ENCODE measurements at regions not wholly inside any gene's neighbourhood (a gene's known extent, or its start where the extent isn't known, plus 50 kb on each side); places are given as distances from the start of the nearest gene placed in this dataset.
A peak's percentile ranks its signal among the peaks of the same experiment; 100 is the strongest.

- no peak overlapping the region for H3K27ac ChIP-seq
- H3K4me3 ChIP-seq = no peak overlapping the region
Observed at GRCh38 chr2:176959614-176960013, 253.0 kb upstream of the HNRNPA3 start.

GRCh38 chr2:176960061-176960460 is 252.5 kb upstream of the HNRNPA3 start:
- H3K4me3 ChIP-seq = no peak overlapping the region
- no peak overlapping the region for H3K27ac ChIP-seq

DNA sequence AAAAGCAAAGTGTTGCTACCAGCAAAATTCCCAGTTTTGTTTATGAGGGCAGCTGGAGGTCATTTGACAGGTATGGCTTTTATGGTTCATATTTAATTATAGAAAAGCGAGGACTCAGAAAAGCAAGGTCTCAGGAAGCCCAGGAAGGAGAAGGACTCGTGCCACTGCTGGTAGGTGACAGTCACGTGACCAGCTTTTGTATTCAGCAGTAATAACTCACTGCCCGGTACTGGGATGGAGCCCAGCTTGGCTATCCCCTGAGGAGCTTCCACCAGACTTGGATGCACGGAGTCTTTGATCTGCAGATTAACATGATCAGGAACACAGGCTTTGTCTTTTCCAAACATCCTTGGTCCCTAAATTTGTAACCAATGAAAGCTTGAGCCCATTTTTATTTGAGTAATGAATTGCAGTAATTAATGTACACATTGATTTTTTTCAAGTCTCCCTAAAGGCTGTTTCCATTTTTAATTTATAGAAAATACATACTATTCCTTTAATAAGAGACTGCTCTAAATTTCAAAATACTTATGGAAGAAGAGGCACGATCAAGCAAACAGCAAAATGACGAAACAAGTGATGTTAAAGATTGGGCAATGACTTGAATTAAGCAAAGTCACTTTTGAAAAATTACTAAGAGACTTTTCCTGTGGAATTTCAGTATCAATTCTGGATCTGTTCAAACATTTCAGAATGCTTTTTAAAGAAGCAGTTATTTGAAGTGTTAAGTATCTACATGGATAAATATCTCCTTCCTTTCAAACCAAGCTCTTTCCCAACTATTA is 251.7 kb upstream of the HNRNPA3 start:
- Histone ChIP-seq H3K4me3 (no peak overlapping the region), H3K27ac (no peak overlapping the region)

DNA sequence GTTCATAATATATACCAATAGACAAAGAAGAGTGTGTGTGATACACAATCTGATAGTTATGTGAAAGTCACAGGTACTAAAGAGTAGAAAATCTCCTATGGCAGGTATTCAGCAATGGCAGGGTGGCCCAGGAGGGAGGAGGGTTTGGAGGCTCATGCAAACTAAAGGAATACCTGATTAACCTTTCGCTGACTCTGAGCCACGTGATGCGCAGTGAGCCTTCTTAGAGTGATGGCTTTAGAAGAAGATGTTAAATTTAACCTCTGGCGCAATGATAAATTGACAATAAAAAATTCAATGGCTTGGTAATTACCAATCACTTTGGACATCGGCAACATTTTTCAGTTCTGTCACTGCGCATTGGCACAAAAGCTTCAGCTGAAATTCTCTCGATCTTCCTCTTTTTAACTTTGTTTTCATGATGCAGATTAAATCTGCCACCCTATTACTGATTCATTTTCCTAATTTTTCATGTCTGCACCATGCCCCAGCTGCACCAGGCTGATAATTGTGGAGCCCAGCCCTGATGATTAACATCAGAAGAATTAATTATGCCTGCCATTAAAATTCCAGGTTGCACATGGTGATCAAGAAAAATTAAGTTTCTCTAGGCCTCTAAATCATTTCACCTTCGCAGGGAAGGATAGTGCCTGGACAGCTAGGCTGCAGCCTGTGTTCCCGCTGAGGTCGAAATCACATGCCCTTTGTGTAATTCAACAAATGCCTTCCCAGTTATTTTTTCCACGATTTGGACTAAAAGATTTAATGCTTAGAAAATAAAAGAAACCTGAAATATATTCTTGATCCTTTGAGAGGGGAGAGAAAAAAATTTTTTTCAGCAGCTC is 250.6 kb upstream of the HNRNPA3 start:
- H3K4me3 ChIP-seq = no peak overlapping the region
- H3K27ac ChIP-seq = no peak overlapping the region

DNA sequence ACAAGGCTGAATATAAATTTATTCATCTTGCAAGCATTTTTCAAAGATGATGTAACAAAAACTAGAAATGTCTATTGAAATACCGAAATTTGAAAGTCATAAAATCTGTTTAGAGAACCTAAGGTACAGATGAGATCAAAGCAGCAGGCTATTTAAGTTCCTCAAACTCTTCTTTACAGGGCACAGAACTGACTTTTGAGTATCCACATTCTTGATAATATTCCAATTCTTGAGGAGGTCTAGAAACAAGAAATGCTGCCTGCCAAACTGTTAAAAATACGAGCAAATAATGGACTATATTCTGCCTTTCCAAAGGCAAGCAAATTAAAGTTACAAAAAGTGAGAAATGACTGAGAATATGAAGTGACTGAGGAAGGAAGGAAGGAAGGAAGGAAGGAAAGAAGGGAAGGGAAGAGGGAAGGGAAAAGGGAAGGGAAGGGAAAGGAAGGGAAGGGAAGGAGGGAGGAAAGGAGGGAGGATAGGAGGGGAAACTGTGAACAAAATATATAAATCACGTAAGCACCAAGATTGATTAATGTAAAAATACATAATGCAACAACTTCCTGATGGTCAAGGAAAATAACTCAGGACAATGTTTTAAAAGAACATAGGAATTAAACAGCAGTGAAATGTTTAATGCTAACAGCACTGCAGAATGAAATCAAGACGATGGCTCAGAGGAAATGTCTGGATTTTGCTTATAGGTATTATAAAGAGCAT is 248.9 kb upstream of the HNRNPA3 start:
- H3K27ac ChIP-seq = no peak overlapping the region
- H3K4me3 ChIP-seq = no peak overlapping the region

DNA sequence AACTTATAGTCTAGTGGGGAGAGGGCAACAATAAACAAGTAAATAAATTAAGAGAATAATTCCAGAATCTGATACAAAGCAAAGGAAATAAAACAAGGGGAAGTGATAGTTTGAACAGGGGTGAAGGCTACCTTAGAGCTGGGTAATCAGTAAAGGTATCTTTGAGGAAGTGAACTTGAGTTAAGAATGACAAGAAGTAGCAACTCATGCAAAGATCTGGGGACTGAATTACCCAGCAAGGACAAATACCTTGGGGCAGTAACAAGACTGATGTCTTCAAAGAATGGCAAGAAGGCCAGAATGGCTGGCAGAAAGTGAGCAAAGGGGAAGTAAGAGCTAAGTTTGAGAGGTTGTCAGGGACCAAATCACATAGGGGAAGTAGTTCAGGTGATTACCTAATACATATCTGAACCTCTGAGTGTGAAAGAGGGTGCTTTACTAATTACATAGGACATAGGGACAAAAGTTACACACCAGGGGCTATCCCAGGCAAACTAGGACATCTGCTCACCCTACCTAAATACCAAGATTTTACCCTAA is 244.6 kb upstream of the HNRNPA3 start:
- Histone ChIP-seq H3K27ac (no peak overlapping the region), H3K4me3 (no peak overlapping the region)

GRCh38 chr2:176969642-176970359 is 242.8 kb upstream of the HNRNPA3 start:
- Histone ChIP-seq H3K27ac (no peak overlapping the region), H3K4me3 (no peak overlapping the region)

GRCh38 chr2:176976736-176977685 is 235.6 kb upstream of the HNRNPA3 start:
- no peak overlapping the region for H3K27ac ChIP-seq
- no peak overlapping the region for H3K4me3 ChIP-seq

DNA sequence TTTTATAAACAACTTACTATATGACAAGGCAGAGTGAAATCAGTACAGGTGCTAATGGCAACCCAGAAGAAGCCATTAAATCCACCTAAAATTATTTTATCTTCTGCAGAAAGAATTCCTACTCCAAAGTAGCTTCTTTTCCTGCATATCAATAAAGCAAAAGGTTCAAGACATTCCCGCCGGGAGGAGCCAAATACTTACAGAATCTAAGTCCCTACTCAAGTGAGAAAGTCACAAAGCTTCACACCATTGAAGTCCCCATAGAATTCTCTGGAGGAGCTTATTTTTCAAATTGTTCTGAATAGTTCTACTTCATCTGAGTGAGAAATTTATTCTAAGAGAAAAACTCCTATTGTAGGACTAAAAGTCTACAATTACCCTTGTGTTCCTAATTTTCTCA is 233.7 kb upstream of the HNRNPA3 start:
- Histone ChIP-seq H3K4me3 (no peak overlapping the region), H3K27ac (no peak overlapping the region)

DNA sequence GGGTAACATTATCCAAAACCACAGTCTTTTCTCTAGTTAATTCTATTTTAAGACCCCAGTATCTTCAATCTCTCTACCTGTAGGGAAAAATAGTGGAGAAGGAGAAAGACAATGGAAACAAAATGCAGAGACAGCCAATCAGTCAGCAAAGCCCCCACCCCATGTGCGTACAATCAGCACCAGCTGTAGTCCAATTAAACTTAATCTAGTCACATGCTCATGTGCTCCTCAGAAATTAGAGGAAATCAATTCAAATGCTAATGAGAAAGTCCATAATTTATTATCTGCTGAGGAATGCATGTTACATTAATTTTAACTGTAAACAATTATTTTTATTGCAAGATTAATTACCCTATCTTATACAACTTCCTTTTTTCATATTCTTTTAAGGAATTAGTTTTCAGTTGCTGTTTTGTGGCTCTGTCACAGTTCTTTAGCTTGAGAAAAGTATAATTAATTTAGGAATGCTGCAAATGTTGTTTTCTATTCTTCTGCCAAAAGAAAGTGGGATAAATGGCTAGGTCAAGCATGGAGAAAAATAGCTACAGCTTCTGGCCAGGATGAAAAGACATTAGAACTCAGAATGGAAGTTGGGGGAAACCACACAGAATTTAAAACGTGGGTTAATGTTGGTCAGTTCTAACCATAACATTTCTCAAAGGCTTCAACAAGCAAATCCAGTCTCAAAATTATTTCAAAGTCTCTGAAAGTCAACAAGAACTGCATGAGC is 232.4 kb upstream of the HNRNPA3 start:
- Histone ChIP-seq H3K27ac (no peak overlapping the region), H3K4me3 (no peak overlapping the region)

- Histone ChIP-seq H3K27ac (no peak overlapping the region), H3K4me3 (no peak overlapping the region)
Observed at GRCh38 chr2:176984987-176985386, 227.6 kb upstream of the HNRNPA3 start.

GRCh38 chr2:176985871-176986270 is 226.7 kb upstream of the HNRNPA3 start:
- Histone ChIP-seq H3K4me3 (no peak overlapping the region), H3K27ac (no peak overlapping the region)

DNA sequence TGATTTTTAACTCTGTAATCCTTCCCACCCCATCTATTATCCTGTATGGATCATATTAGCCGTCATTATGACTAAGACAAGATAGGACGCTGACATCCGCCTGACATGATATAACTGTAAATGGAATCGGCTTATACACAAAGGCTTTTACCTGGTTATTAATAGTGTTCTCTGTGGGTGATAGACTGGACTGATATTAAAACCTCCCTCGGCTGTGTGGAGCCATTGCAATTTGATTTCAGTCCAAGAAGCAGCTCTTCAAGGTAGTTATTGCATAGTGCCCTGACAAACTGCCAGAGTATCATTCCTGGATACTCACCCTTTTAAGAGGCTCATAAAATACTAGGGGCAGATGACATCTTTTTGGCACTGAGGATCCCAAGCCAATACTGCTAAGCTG is 226.1 kb upstream of the HNRNPA3 start:
- H3K27ac ChIP-seq = no peak overlapping the region
- no peak overlapping the region for H3K4me3 ChIP-seq

- no peak overlapping the region for H3K27ac ChIP-seq
Observed at GRCh38 chr2:176991411-176991810, 221.2 kb upstream of the HNRNPA3 start.

DNA sequence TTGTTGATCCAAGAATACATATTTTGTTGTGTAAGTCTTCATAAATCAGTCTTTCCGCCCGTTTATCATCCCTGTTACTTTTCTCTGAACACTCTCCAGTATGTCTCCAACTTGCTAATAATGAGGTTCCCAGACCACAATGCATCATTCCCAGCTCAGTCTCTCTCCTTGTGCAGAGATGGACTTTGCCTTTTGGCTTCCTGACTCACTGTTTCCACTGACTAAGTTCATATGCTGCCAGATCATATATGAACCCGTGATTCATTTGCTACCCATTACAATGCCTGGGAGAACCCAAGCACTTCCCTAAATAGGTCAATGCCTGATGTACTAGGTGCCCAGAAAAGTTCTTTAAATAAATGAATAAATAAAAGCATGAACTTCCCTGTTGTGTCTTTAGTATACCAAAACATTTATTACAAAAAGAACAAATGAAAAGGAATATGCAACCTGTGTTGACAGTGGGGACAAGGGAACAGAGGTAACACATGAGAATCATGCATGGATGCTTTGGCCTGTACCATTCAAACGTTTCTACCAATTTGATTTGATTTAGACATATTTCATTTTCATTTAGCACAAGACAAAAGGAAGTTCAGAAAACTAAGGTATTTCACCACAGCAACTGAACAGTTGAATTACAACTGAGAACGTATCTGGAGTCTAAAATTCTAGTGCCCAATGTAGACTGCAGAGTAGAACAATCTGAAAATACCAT is 215.4 kb upstream of the HNRNPA3 start:
- H3K27ac ChIP-seq = peak overlapping the region in 5 of 21 experiments; percentile 25 to 58 (median 48)
- no peak overlapping the region for H3K4me3 ChIP-seq

More at GRCh38 chr2:176991411-176991810, 221.2 kb upstream of the HNRNPA3 start:
- no peak overlapping the region for H3K4me3 ChIP-seq

GRCh38 chr2:176997792-176998169 is 214.8 kb upstream of the HNRNPA3 start:
- Histone ChIP-seq H3K4me3 (no peak overlapping the region), H3K27ac (peak overlapping the region in 5 of 21 experiments; percentile 3 to 58 (median 48))

DNA sequence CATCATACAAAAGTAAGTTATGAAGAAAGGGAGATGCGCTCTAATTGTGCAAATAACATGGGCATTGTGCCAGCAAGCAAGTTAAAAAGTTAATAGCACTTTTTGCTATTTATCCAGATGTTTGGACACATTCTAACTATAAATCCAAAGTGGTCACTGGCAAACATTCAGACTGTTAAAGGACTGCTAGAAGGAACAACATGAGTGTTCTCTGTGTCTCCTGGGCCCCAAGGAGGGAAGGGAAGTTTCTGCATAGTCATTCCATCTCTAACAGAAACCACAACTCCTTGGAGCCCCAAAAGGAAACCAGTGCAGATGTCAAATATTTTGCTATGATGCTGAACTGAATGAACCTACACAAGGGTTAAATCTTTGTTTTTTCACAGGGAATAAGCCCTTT is 213.3 kb upstream of the HNRNPA3 start:
- H3K27ac ChIP-seq = peak overlapping the region in 4 of 21 experiments; percentile 1 to 48 (median 6)
- H3K4me3 ChIP-seq = no peak overlapping the region
